Right atrium auricular region (tissue), 2 donors: ENCODE measurements at regions not wholly inside any gene's neighbourhood (a gene's known extent, or its start where the extent isn't known, plus 50 kb on each side); places are given as distances from the start of the nearest gene placed in this dataset.

Experiments used
- DNase-seq: peaks from one replicate; pipeline ENCODE4 v3.0.0-alpha.2; 2019; ENCODE audit warnings: low spot score
- H3K27ac ChIP-seq, 2 donors: fragments of 200-600 bp; sonication (generic); 1 replicate in 1 of 2; 2 replicates in 1 of 2; pipeline ENCODE4 v1.5.1; 2016 to 2019
- H3K27me3 ChIP-seq, 2 donors: fragments of 200-600 bp; sonication (generic); one replicate each; pipeline versions ENCODE4 v1.5.1 to v1.6.0; 2017 to 2019
- H3K36me3 ChIP-seq: fragments of 200-600 bp; sonication (generic); one replicate; pipeline ENCODE4 v1.5.1; 2016
- H3K4me1 ChIP-seq, 2 donors: fragments of 200-600 bp; sonication (generic); one replicate each; pipeline versions ENCODE4 v1.5.1 to v1.6.0; 2017 to 2019
- H3K4me3 ChIP-seq, 2 donors: fragments of 200-600 bp; sonication (generic); 1 replicate in 1 of 2; 2 replicates in 1 of 2; pipeline ENCODE4 v1.5.1; 2017 to 2019; ENCODE audit warnings: mild to moderate bottlenecking in 1 of 2, moderate library complexity in 1 of 2
- H3K9me3 ChIP-seq, 2 donors: fragments of 200-600 bp; sonication (generic); one replicate each; pipeline ENCODE4 v1.5.1; 2019
- CTCF ChIP-seq, 2 donors: fragments of 200-600 bp; sonication (generic); IDR thresholded peaks; one replicate each; pipeline ENCODE4 v1.5.1; 2019; ENCODE audit warnings: antibody characterized with exemption in 2 of 2

GRCh38 chr1:59143811-59144210, 153.1 kb upstream of the FGGY start:
- no peak overlapping the region for H3K4me3 ChIP-seq
- no peak for DNase-seq
- H3K36me3 ChIP-seq, result no peaks in the 10 kb centered on the region
- no peaks in the 10 kb centered on the region for H3K9me3 ChIP-seq
- no peak overlapping the region for H3K27ac ChIP-seq
- no peak for TF ChIP-seq CTCF (IDR thresholded peaks at IDR 0.05)
- H3K27me3 ChIP-seq, result no peaks in the 10 kb centered on the region
- peaks cover 0 to 52% of the 10 kb centered on the region in 2 donors for H3K4me1 ChIP-seq

GRCh38 chr1:59144959-59145358, 151.9 kb upstream of the FGGY start:
- Histone ChIP-seq H3K9me3 (no peaks in the 10 kb centered on the region), H3K4me3 (no peak overlapping the region), H3K27me3 (no peaks in the 10 kb centered on the region), H3K27ac (no peak overlapping the region), H3K4me1 (peaks cover 0 to 41% of the 10 kb centered on the region in 2 donors), H3K36me3 (no peaks in the 10 kb centered on the region)
- no peak for TF ChIP-seq CTCF (IDR thresholded peaks at IDR 0.05)
- DNase-seq, result no peak

- H3K36me3 ChIP-seq, result no peaks in the 10 kb centered on the region
- TF ChIP-seq CTCF (IDR thresholded peaks at IDR 0.05), result no peak
- H3K4me3 ChIP-seq, result no peak overlapping the region
- H3K4me1 ChIP-seq, result peaks cover 0 to 39% of the 10 kb centered on the region in 2 donors
- H3K27ac ChIP-seq, result no peak overlapping the region
- no peaks in the 10 kb centered on the region for H3K9me3 ChIP-seq
- no peak for DNase-seq
- no peaks in the 10 kb centered on the region for H3K27me3 ChIP-seq
Measured at GRCh38 chr1:59146056-59146455, 150.8 kb upstream of the FGGY start.

GRCh38 chr1:59146651-59147358, 150.1 kb upstream of the FGGY start:
- no peak for DNase-seq

GRCh38 chr1:59149435-59149834, 147.5 kb upstream of the FGGY start:
- H3K4me1 ChIP-seq, result peaks cover 0 to 23% of the 10 kb centered on the region in 2 donors
- no peak for TF ChIP-seq CTCF (IDR thresholded peaks at IDR 0.05)
- H3K27me3 ChIP-seq, result no peaks in the 10 kb centered on the region
- H3K36me3 ChIP-seq, result no peaks in the 10 kb centered on the region
- H3K9me3 ChIP-seq, result no peaks in the 10 kb centered on the region
- H3K4me3 ChIP-seq, result no peak overlapping the region
- H3K27ac ChIP-seq, result no peak overlapping the region
- DNase-seq, result no peak

More at GRCh38 chr1:59146651-59147358, 150.1 kb upstream of the FGGY start:
- H3K27me3 ChIP-seq, result no peaks in the 10 kb centered on the region
- H3K36me3 ChIP-seq, result no peaks in the 10 kb centered on the region
- H3K9me3 ChIP-seq, result no peaks in the 10 kb centered on the region
- TF ChIP-seq CTCF (IDR thresholded peaks at IDR 0.05), result peak in 1 of 2 donors; percentile 45
- peak overlapping the region; percentile 56 to 61 for H3K27ac ChIP-seq
- H3K4me1 ChIP-seq, result peaks cover 0 to 39% of the 10 kb centered on the region in 2 donors
- peak overlapping the region; percentile 47 to 52 for H3K4me3 ChIP-seq
